Keratinocyte (primary cell): ENCODE measurements at regions not wholly inside any gene's neighbourhood (a gene's known extent, or its start where the extent isn't known, plus 50 kb on each side); places are given as distances from the start of the nearest gene placed in this dataset.

Experiments used
- DNase-seq: peaks from one replicate; pipeline ENCODE4 v3.0.0-alpha.2; 2011; ENCODE audit warnings: low read depth, missing footprints, low spot score
- FAIRE-seq: peaks from 2 replicates; lab custom pipeline; 2011; peaks lifted over from hg19 to GRCh38; lab: Jason Lieb, UNC
- H2AFZ ChIP-seq: 2 replicates; pipeline ENCODE4 v1.6.0; 2012; ENCODE audit warnings: low read length, control low read depth, inconsistent platforms; ENCODE audit not compliant: control insufficient read depth
- H3K27ac ChIP-seq: 2 replicates; pipeline ENCODE4 v1.5.1; 2011; ENCODE audit warnings: low read length; ENCODE audit not compliant: control insufficient read depth, insufficient read depth
- H3K27me3 ChIP-seq: 3 replicates; pipeline ENCODE4 v1.6.0; 2011; ENCODE audit warnings: low read length; ENCODE audit not compliant: control insufficient read depth, insufficient read depth; ENCODE audit errors: extremely low read depth
- H3K36me3 ChIP-seq, 2 experiments: 2 replicates in 1 of 2; 3 replicates in 1 of 2; pipeline ENCODE4 v1.5.1; 2011; ENCODE audit warnings: low read length in 2 of 2, mild to moderate bottlenecking in 1 of 2; ENCODE audit not compliant: control insufficient read depth in 2 of 2, insufficient read depth in 2 of 2; ENCODE audit errors: extremely low read depth in 1 of 2
- H3K4me1 ChIP-seq: 3 replicates; pipeline ENCODE4 v1.5.1; 2011; ENCODE audit warnings: low read length; ENCODE audit not compliant: control insufficient read depth, insufficient read depth; ENCODE audit errors: extremely low read depth
- H3K4me2 ChIP-seq: 3 replicates; pipeline ENCODE4 v1.6.0; 2011; ENCODE audit warnings: low read depth, low read length; ENCODE audit not compliant: control insufficient read depth, insufficient read depth; ENCODE audit errors: extremely low read depth
- H3K4me3 ChIP-seq, 3 experiments: fragments of 200-600 bp in 1 of 3; sonication (generic) in 1 of 3; 2 replicates in 2 of 3; 3 replicates in 1 of 3; pipeline ENCODE4 v1.5.1; 2011 to 2016; ENCODE audit warnings: low read length in 3 of 3, mild to moderate bottlenecking in 3 of 3, control low read depth in 2 of 3, inconsistent platforms in 1 of 3, low read depth in 1 of 3, mixed read lengths in 1 of 3, mixed run types in 1 of 3, moderate library complexity in 1 of 3; ENCODE audit not compliant: control insufficient read depth in 2 of 3, insufficient read depth in 2 of 3; ENCODE audit errors: extremely low read depth in 1 of 3
- H3K79me2 ChIP-seq: 2 replicates; pipeline ENCODE4 v1.6.0; 2012; ENCODE audit warnings: low read length; ENCODE audit not compliant: control insufficient read depth, insufficient read depth
- H3K9ac ChIP-seq: 3 replicates; pipeline ENCODE4 v1.6.0; 2011; ENCODE audit warnings: low read length; ENCODE audit not compliant: control insufficient read depth, insufficient read depth; ENCODE audit errors: extremely low read depth
- H3K9me1 ChIP-seq: 3 replicates; pipeline ENCODE4 v1.6.0; 2011; ENCODE audit warnings: low read length; ENCODE audit not compliant: control insufficient read depth, insufficient read depth; ENCODE audit errors: extremely low read depth
- H3K9me3 ChIP-seq: 2 replicates; pipeline ENCODE4 v1.5.1; 2012; ENCODE audit warnings: low read depth, low read length; ENCODE audit not compliant: control insufficient read depth
- H4K20me1 ChIP-seq: 3 replicates; pipeline ENCODE4 v1.6.0; 2011; ENCODE audit warnings: low read length; ENCODE audit not compliant: control insufficient read depth, insufficient read depth; ENCODE audit errors: extremely low read depth
- EZH2 ChIP-seq: IDR thresholded peaks from one replicate; pipeline ENCODE4 v1.6.1; 2012; ENCODE audit warnings: inconsistent platforms, mild to moderate bottlenecking, low read length, moderate library complexity
- dilution Hi-C: fragments of 300-500 bp; cut with MboI; formaldehyde crosslinking; loops from one replicate; pipeline ENCODE4 v1.7.0; 2020; ENCODE audit warnings: low sequenced_read_pairs; ENCODE audit not compliant: extremely low pct_ligation_motif_present
- TF ChIP-seq, protein P1 (sequence below), 3 experiments: IDR thresholded peaks in 1 of 3; conservative IDR thresholded peaks in 1 of 3; optimal IDR thresholded peaks in 1 of 3; 2 replicates in 2 of 3; 3 replicates in 1 of 3; pipeline versions ENCODE3 to v1.5.1; 2011; ENCODE audit warnings: low read length in 3 of 3, mild to moderate bottlenecking in 3 of 3, moderate library complexity in 2 of 3, control low read depth in 1 of 3, inconsistent platforms in 1 of 3; ENCODE audit not compliant: insufficient read depth in 2 of 3; ENCODE audit errors: extremely low read depth in 1 of 3

DNA sequence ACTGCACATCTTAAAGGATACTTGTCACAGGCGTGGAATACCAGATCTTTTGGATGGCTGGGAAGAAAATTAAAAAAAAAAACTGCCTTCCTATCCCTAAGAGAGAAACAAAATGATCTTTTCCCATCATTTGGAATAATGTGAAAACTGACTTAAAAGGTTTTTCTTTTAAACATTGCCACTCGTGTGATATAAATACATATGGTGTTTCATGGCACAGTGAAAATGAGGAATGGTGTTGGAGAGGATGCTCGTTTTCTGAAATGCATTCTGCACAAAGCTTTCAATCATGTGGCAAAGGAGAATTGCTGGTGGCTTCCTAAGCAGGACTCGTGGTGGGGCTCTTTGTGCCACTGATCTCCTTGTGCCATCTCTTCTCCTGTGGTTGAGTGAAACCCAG lies 74.9 kb upstream of the LRRC4C start:
- H3K4me2 ChIP-seq = no peak overlapping the region
- H3K4me3 ChIP-seq = no peak overlapping the region
- dilution Hi-C loops = no loop called here
- peak overlapping the region; percentile 55 for H3K27ac ChIP-seq
- no peak overlapping the region for H3K9ac ChIP-seq
- H3K36me3 ChIP-seq = no peaks in the 10 kb centered on the region
- TF ChIP-seq, protein P1, sequence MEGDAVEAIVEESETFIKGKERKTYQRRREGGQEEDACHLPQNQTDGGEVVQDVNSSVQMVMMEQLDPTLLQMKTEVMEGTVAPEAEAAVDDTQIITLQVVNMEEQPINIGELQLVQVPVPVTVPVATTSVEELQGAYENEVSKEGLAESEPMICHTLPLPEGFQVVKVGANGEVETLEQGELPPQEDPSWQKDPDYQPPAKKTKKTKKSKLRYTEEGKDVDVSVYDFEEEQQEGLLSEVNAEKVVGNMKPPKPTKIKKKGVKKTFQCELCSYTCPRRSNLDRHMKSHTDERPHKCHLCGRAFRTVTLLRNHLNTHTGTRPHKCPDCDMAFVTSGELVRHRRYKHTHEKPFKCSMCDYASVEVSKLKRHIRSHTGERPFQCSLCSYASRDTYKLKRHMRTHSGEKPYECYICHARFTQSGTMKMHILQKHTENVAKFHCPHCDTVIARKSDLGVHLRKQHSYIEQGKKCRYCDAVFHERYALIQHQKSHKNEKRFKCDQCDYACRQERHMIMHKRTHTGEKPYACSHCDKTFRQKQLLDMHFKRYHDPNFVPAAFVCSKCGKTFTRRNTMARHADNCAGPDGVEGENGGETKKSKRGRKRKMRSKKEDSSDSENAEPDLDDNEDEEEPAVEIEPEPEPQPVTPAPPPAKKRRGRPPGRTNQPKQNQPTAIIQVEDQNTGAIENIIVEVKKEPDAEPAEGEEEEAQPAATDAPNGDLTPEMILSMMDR (optimal IDR thresholded peaks at IDR 0.05 in 1 of 3, IDR thresholded peaks at IDR 0.05 in 1 of 3, conservative IDR thresholded peaks at IDR 0.05 in 1 of 3; ENCODE audit: extremely low read depth in 1 of 3, insufficient read depth in 2 of 3, low read length in 3 of 3) = no peak
- TF ChIP-seq EZH2 = no peak
- DNase-seq (no peak), FAIRE-seq (no peak)
- H3K27me3 ChIP-seq = no peaks in the 10 kb centered on the region
- H3K4me1 ChIP-seq = peaks cover 25% of the 10 kb centered on the region
- no peak overlapping the region for H2AFZ ChIP-seq
- no peaks in the 10 kb centered on the region for H4K20me1 ChIP-seq
- H3K9me3 ChIP-seq = no peaks in the 10 kb centered on the region
- no peaks in the 10 kb centered on the region for H3K9me1 ChIP-seq
- H3K79me2 ChIP-seq = no peaks in the 10 kb centered on the region

- H3K4me2 ChIP-seq = no peak overlapping the region
- H2AFZ ChIP-seq = no peak overlapping the region
- H3K9me3 ChIP-seq = no peaks in the 10 kb centered on the region
- H3K79me2 ChIP-seq = no peaks in the 10 kb centered on the region
- no peaks in the 10 kb centered on the region for H4K20me1 ChIP-seq
- peaks cover 25% of the 10 kb centered on the region for H3K4me1 ChIP-seq
- no peaks in the 10 kb centered on the region for H3K36me3 ChIP-seq
- H3K9ac ChIP-seq = no peak overlapping the region
- no peaks in the 10 kb centered on the region for H3K27me3 ChIP-seq
- peak; percentile 64 for DNase-seq
- peak; percentile 69 for FAIRE-seq
- H3K27ac ChIP-seq = peak overlapping the region; percentile 55
- dilution Hi-C loops = no loop called here
- H3K4me3 ChIP-seq = no peak overlapping the region
- TF ChIP-seq EZH2 = no peak
- TF ChIP-seq, protein P1 (optimal IDR thresholded peaks at IDR 0.05 in 1 of 3, IDR thresholded peaks at IDR 0.05 in 1 of 3, conservative IDR thresholded peaks at IDR 0.05 in 1 of 3; ENCODE audit: extremely low read depth in 1 of 3, insufficient read depth in 2 of 3, low read length in 3 of 3) = no peak
- H3K9me1 ChIP-seq = no peaks in the 10 kb centered on the region
These were observed 75.4 kb upstream of the LRRC4C start for GRCh38 chr11:41534861-41535260.
